COLO668 (cell line): ENCODE measurements at regions not wholly inside any gene's neighbourhood (a gene's known extent, or its start where the extent isn't known, plus 50 kb on each side); places are given as distances from the start of the nearest gene placed in this dataset.
"Not testable (repeated sequence)": the region's sequence is repeated elsewhere in the genome, so short reads cannot be mapped to it uniquely, and the experiment has no call there.

ENCODE experiments used
- DNase-seq: peaks from one replicate; lab custom pipeline; 2025; ENCODE audit not compliant: unreplicated experiment; lab: John Stamatoyannopoulos, UW

- DNase-seq: no peak
Measured at GRCh38 chr12:31822761-31823160, 93.9 kb upstream of the AMN1 start.

- no peak for DNase-seq
Measured at GRCh38 chr12:31821484-31821883, 92.7 kb upstream of the AMN1 start.

- no peak for DNase-seq
Measured at GRCh38 chr12:31820832-31821231, 92.0 kb upstream of the AMN1 start.

GRCh38 chr12:31819427-31819826 lies 90.6 kb upstream of the AMN1 start:
- no peak for DNase-seq

GRCh38 chr12:31818623-31819268 lies 89.9 kb upstream of the AMN1 start:
- DNase-seq: no peak

- no peak for DNase-seq
Measured at GRCh38 chr12:31817120-31817519, 88.3 kb upstream of the AMN1 start.

GRCh38 chr12:31815096-31815495 lies 86.3 kb upstream of the AMN1 start:
- no peak for DNase-seq

- no peak for DNase-seq
Measured at GRCh38 chr12:31813305-31813704, 84.5 kb upstream of the AMN1 start.

GRCh38 chr12:31807773-31808097 lies 78.9 kb upstream of the AMN1 start:
- DNase-seq: no peak

- DNase-seq: not testable (repeated sequence)
Measured at GRCh38 chr12:31807081-31807772, 78.4 kb upstream of the AMN1 start.

- DNase-seq: not testable (repeated sequence)
Measured at GRCh38 chr12:31805681-31806080, 76.9 kb upstream of the AMN1 start.

- DNase-seq: not testable (repeated sequence)
Measured at GRCh38 chr12:31804707-31805106, 75.9 kb upstream of the AMN1 start.

GRCh38 chr12:31804185-31804504 lies 75.3 kb upstream of the AMN1 start:
- no peak for DNase-seq

- DNase-seq: no peak
Measured at GRCh38 chr12:31803306-31804184, 74.7 kb upstream of the AMN1 start.

GRCh38 chr12:31801872-31802271 lies 73.1 kb upstream of the AMN1 start:
- DNase-seq: no peak

- no peak for DNase-seq
Measured at GRCh38 chr12:31797230-31797872, 68.5 kb upstream of the AMN1 start.

GRCh38 chr12:31796270-31796951 lies 67.6 kb upstream of the AMN1 start:
- no peak for DNase-seq

- no peak for DNase-seq
Measured at GRCh38 chr12:31794745-31795144, 65.9 kb upstream of the AMN1 start.

- DNase-seq: not testable (repeated sequence)
Measured at GRCh38 chr12:31791265-31791664, 62.4 kb upstream of the AMN1 start.

GRCh38 chr12:31790759-31791158 lies 61.9 kb upstream of the AMN1 start:
- no peak for DNase-seq

GRCh38 chr12:31785318-31785717 lies 56.5 kb upstream of the AMN1 start:
- DNase-seq: no peak
